ACC112 (cell line): ENCODE measurements at regions not wholly inside any gene's neighbourhood (a gene's known extent, or its start where the extent isn't known, plus 50 kb on each side); places are given as distances from the start of the nearest gene placed in this dataset.
"Not testable (repeated sequence)": the region's sequence is repeated elsewhere in the genome, so short reads cannot be mapped to it uniquely, and the experiment has no call there.

Experiments used
- H2AFZ ChIP-seq: fragments of 200-600 bp; sonication (generic); one replicate; pipeline ENCODE4 v1.6.0; 2017; ENCODE audit warnings: antibody characterized with exemption, low read length; ENCODE audit not compliant: unreplicated experiment
- H3K27ac ChIP-seq: fragments of 200-600 bp; sonication (generic); 2 replicates; pipeline ENCODE4 v1.5.1; 2014; ENCODE audit warnings: low read depth, mild to moderate bottlenecking, antibody characterized with exemption, low read length, moderate library complexity
- H3K27me3 ChIP-seq: fragments of 200-600 bp; sonication (generic); 2 replicates; pipeline ENCODE4 v1.6.1; 2014; ENCODE audit warnings: mild to moderate bottlenecking, antibody characterized with exemption, low read length, moderate library complexity, mixed read lengths; ENCODE audit not compliant: insufficient read depth
- H3K36me3 ChIP-seq: fragments of 200-600 bp; sonication (generic); 2 replicates; pipeline ENCODE4 v1.6.1; 2016; ENCODE audit warnings: mild to moderate bottlenecking, antibody characterized with exemption, low read length, moderate library complexity, mixed read lengths; ENCODE audit not compliant: insufficient read depth
- H3K4me1 ChIP-seq: fragments of 200-600 bp; sonication (generic); one replicate; pipeline ENCODE4 v1.6.1; 2016; ENCODE audit warnings: low read length, mixed read lengths; ENCODE audit not compliant: insufficient read depth, unreplicated experiment, control insufficient read depth
- H3K4me3 ChIP-seq: fragments of 200-600 bp; sonication (generic); 2 replicates; pipeline ENCODE4 v1.5.1; 2014; ENCODE audit warnings: mild to moderate bottlenecking, low read depth, low read length
- H3K79me2 ChIP-seq: fragments of 200-600 bp; sonication (generic); one replicate; pipeline ENCODE4 v1.6.0; 2016; ENCODE audit warnings: low read length; ENCODE audit not compliant: control insufficient read depth, unreplicated experiment, insufficient read depth

GRCh38 chr6:21732032-21732730 lies 138.6 kb downstream of the SOX4 start:
- H3K27me3 ChIP-seq, H3K36me3 ChIP-seq, H3K4me1 ChIP-seq, H2AFZ ChIP-seq, H3K4me3 ChIP-seq, H3K27ac ChIP-seq, H3K79me2 ChIP-seq: not testable (repeated sequence)

GRCh38 chr6:21732731-21733130 lies 139.2 kb downstream of the SOX4 start:
- no peaks in the 10 kb centered on the region for H3K79me2 ChIP-seq

GRCh38 chr6:21733311-21733710 lies 139.8 kb downstream of the SOX4 start:
- H3K4me1 ChIP-seq, result peaks cover 9% of the 10 kb centered on the region

More at GRCh38 chr6:21732731-21733130, 139.2 kb downstream of the SOX4 start:
- H3K36me3 ChIP-seq, result no peaks in the 10 kb centered on the region
- H3K4me3 ChIP-seq, result no peak overlapping the region
- no peaks in the 10 kb centered on the region for H3K27me3 ChIP-seq
- H3K4me1 ChIP-seq, result peaks cover 9% of the 10 kb centered on the region
- H2AFZ ChIP-seq, result no peak overlapping the region
- no peak overlapping the region for H3K27ac ChIP-seq

GRCh38 chr6:21734204-21734603 lies 140.7 kb downstream of the SOX4 start:
- no peak overlapping the region for H2AFZ ChIP-seq
- no peaks in the 10 kb centered on the region for H3K36me3 ChIP-seq
- no peaks in the 10 kb centered on the region for H3K27me3 ChIP-seq
- no peak overlapping the region for H3K4me3 ChIP-seq
- H3K27ac ChIP-seq, result no peak overlapping the region
- peaks cover 9% of the 10 kb centered on the region for H3K4me1 ChIP-seq
- H3K79me2 ChIP-seq, result no peaks in the 10 kb centered on the region

More at GRCh38 chr6:21733311-21733710, 139.8 kb downstream of the SOX4 start:
- H3K4me3 ChIP-seq, result no peak overlapping the region
- no peaks in the 10 kb centered on the region for H3K27me3 ChIP-seq
- no peaks in the 10 kb centered on the region for H3K79me2 ChIP-seq
- no peak overlapping the region for H3K27ac ChIP-seq
- H2AFZ ChIP-seq, result peak overlapping the region; percentile 7
- H3K36me3 ChIP-seq, result no peaks in the 10 kb centered on the region

GRCh38 chr6:21738180-21739094 lies 144.9 kb downstream of the SOX4 start:
- Histone ChIP-seq H3K27ac (no peak overlapping the region), H3K36me3 (no peaks in the 10 kb centered on the region), H3K4me1 (peaks cover 14% of the 10 kb centered on the region), H3K4me3 (no peak overlapping the region), H2AFZ (no peak overlapping the region), H3K27me3 (no peaks in the 10 kb centered on the region), H3K79me2 (no peaks in the 10 kb centered on the region)

- Histone ChIP-seq H3K27me3 (no peaks in the 10 kb centered on the region), H2AFZ (no peak overlapping the region), H3K4me1 (peaks cover 14% of the 10 kb centered on the region), H3K4me3 (no peak overlapping the region), H3K36me3 (no peaks in the 10 kb centered on the region), H3K79me2 (no peaks in the 10 kb centered on the region), H3K27ac (no peak overlapping the region)
Measured at GRCh38 chr6:21739241-21739640, 145.7 kb downstream of the SOX4 start.

- no peak overlapping the region for H3K4me3 ChIP-seq
- no peak overlapping the region for H2AFZ ChIP-seq
Measured at GRCh38 chr6:21739838-21740237, 146.3 kb downstream of the SOX4 start.

GRCh38 chr6:21740376-21741124 lies 147.0 kb downstream of the SOX4 start:
- Histone ChIP-seq H3K27ac (no peak overlapping the region), H3K4me3 (no peak overlapping the region), H3K36me3 (no peaks in the 10 kb centered on the region), H3K79me2 (no peaks in the 10 kb centered on the region), H3K27me3 (no peaks in the 10 kb centered on the region), H2AFZ (no peak overlapping the region), H3K4me1 (peaks cover 14% of the 10 kb centered on the region)

More at GRCh38 chr6:21739838-21740237, 146.3 kb downstream of the SOX4 start:
- no peaks in the 10 kb centered on the region for H3K79me2 ChIP-seq
- H3K27me3 ChIP-seq, result no peaks in the 10 kb centered on the region
- no peaks in the 10 kb centered on the region for H3K36me3 ChIP-seq
- H3K27ac ChIP-seq, result no peak overlapping the region
- peaks cover 14% of the 10 kb centered on the region for H3K4me1 ChIP-seq

GRCh38 chr6:21741221-21742109 lies 147.9 kb downstream of the SOX4 start:
- Histone ChIP-seq H3K36me3 (no peaks in the 10 kb centered on the region), H2AFZ (peak overlapping the region; percentile 43), H3K4me1 (peaks cover 14% of the 10 kb centered on the region), H3K79me2 (no peaks in the 10 kb centered on the region), H3K4me3 (no peak overlapping the region), H3K27ac (no peak overlapping the region), H3K27me3 (no peaks in the 10 kb centered on the region)

- H3K27ac ChIP-seq, result no peak overlapping the region
- H3K4me3 ChIP-seq, result no peak overlapping the region
- peak overlapping the region; percentile 43 for H2AFZ ChIP-seq
- no peaks in the 10 kb centered on the region for H3K79me2 ChIP-seq
- H3K4me1 ChIP-seq, result peaks cover 14% of the 10 kb centered on the region
- no peaks in the 10 kb centered on the region for H3K36me3 ChIP-seq
- no peaks in the 10 kb centered on the region for H3K27me3 ChIP-seq
Measured at GRCh38 chr6:21742238-21742660, 148.7 kb downstream of the SOX4 start.
